ENCODE measurements at regions not wholly inside any gene's neighbourhood (a gene's known extent, or its start where the extent isn't known, plus 50 kb on each side); places are given as distances from the start of the nearest gene placed in this dataset.
A peak's percentile ranks its signal among the peaks of the same experiment; 100 is the strongest.

- H3K36me3 ChIP-seq (ENCODE audit: control insufficient read depth in 1 of 2, insufficient read depth in 2 of 2, low read depth in 1 of 2, low read length in 2 of 2): no peaks in the 10 kb centered on the region
- H3K14ac ChIP-seq (ENCODE audit: low read length in 2 of 2): no peak overlapping the region
- H2BK5ac ChIP-seq (ENCODE audit: low read depth, low read length, poor library complexity, severe bottlenecking): no peak overlapping the region
- no peak overlapping the region for H2BK15ac ChIP-seq (ENCODE audit: low read depth, poor library complexity, severe bottlenecking)
- no peak overlapping the region for H3K4me3 ChIP-seq (ENCODE audit: insufficient read depth in 1 of 2, low read depth in 1 of 2, low read length in 2 of 2)
- H3K18ac ChIP-seq (ENCODE audit: low read depth in 1 of 2, low read length in 2 of 2): no peak overlapping the region
- H3K27me3 ChIP-seq (ENCODE audit: control insufficient read depth in 1 of 2, insufficient read depth in 1 of 2, low read length in 2 of 2): peaks cover 0 to 7% of the 10 kb centered on the region in 2 experiments
- no peak overlapping the region for H2BK120ac ChIP-seq (ENCODE audit: low read depth, low read length)
- no peak overlapping the region for H3K4ac ChIP-seq (ENCODE audit: low read depth in 1 of 2, low read length in 2 of 2)
- no peaks in the 10 kb centered on the region for H3K79me1 ChIP-seq (replicated peaks; ENCODE audit: low read length, poor library complexity, severe bottlenecking)
- WGBS: 62% methylated on average over 6 of the region's 12 CpGs
- no peak overlapping the region for H3K23ac ChIP-seq (ENCODE audit: low read length in 2 of 2)
- no peak overlapping the region for H3K9ac ChIP-seq (ENCODE audit: low read length)
- H3K4me1 ChIP-seq (ENCODE audit: control insufficient read depth, insufficient read depth, low read depth, low read length): peaks cover 15% of the 10 kb centered on the region
- no peak for DNase-seq
- H2BK12ac ChIP-seq (ENCODE audit: low read length in 2 of 2): no peak overlapping the region
- no peak overlapping the region for H4K91ac ChIP-seq (ENCODE audit: low read length)
- H2AFZ ChIP-seq (ENCODE audit: low read depth, low read length): no peak overlapping the region
- no peak overlapping the region for H3K4me2 ChIP-seq (ENCODE audit: low read length, poor library complexity, severe bottlenecking)
- H4K8ac ChIP-seq (ENCODE audit: low read length): no peak overlapping the region
- no peak overlapping the region for H3K27ac ChIP-seq (ENCODE audit: low read length, poor library complexity, severe bottlenecking)
- no peaks in the 10 kb centered on the region for H3K9me3 ChIP-seq (ENCODE audit: control insufficient read depth, low read length)
- H2AK5ac ChIP-seq (ENCODE audit: low read length, severe bottlenecking): no peak overlapping the region
Observed at GRCh38 chr1:10900251-10900651, 103.8 kb upstream of the CASZ1 start.

- no peak overlapping the region for H4K91ac ChIP-seq (ENCODE audit: low read length)
- 55% methylated on average over 5 of the region's 6 CpGs for WGBS
Observed at GRCh38 chr1:10900691-10901090, 104.2 kb upstream of the CASZ1 start.

GRCh38 chr1:10901091-10901890 is 104.8 kb upstream of the CASZ1 start:
- Histone ChIP-seq H2BK120ac (ENCODE audit: low read depth, low read length) (peak overlapping the region; percentile 36), H2AK5ac (ENCODE audit: low read length, severe bottlenecking) (no peak overlapping the region), H3K14ac (ENCODE audit: low read length in 2 of 2) (peak overlapping the region in 1 of 2 experiments; percentile 18), H2BK12ac (ENCODE audit: low read length in 2 of 2) (peak overlapping the region in 1 of 2 experiments; percentile 73), H3K4ac (ENCODE audit: low read depth in 1 of 2, low read length in 2 of 2) (no peak overlapping the region), H3K18ac (ENCODE audit: low read depth in 1 of 2, low read length in 2 of 2) (peak overlapping the region in 1 of 2 experiments; percentile 88), H3K9ac (ENCODE audit: low read length) (no peak overlapping the region), H4K8ac (ENCODE audit: low read length) (no peak overlapping the region), H2BK5ac (ENCODE audit: low read depth, low read length, poor library complexity, severe bottlenecking) (no peak overlapping the region), H3K9me3 (ENCODE audit: control insufficient read depth, low read length) (no peaks in the 10 kb centered on the region), H4K91ac (ENCODE audit: low read length) (no peak overlapping the region), H3K4me1 (ENCODE audit: control insufficient read depth, insufficient read depth, low read depth, low read length) (peaks cover 15% of the 10 kb centered on the region), H3K23ac (ENCODE audit: low read length in 2 of 2) (no peak overlapping the region), H3K36me3 (ENCODE audit: control insufficient read depth in 1 of 2, insufficient read depth in 2 of 2, low read depth in 1 of 2, low read length in 2 of 2) (no peaks in the 10 kb centered on the region), H2BK15ac (ENCODE audit: low read depth, poor library complexity, severe bottlenecking) (no peak overlapping the region), H3K27ac (ENCODE audit: low read length, poor library complexity, severe bottlenecking) (no peak overlapping the region), H3K4me3 (ENCODE audit: insufficient read depth in 1 of 2, low read depth in 1 of 2, low read length in 2 of 2) (no peak overlapping the region), H2AFZ (ENCODE audit: low read depth, low read length) (no peak overlapping the region), H3K4me2 (ENCODE audit: low read length, poor library complexity, severe bottlenecking) (no peak overlapping the region), H3K79me1 (replicated peaks; ENCODE audit: low read length, poor library complexity, severe bottlenecking) (no peaks in the 10 kb centered on the region), H3K27me3 (ENCODE audit: control insufficient read depth in 1 of 2, insufficient read depth in 1 of 2, low read length in 2 of 2) (peaks cover 10 to 13% of the 10 kb centered on the region in 2 experiments)
- no peak for DNase-seq
- 51% methylated on average over 29 of the region's 29 CpGs for WGBS

More at GRCh38 chr1:10900691-10901090, 104.2 kb upstream of the CASZ1 start:
- H3K4me1 ChIP-seq (ENCODE audit: control insufficient read depth, insufficient read depth, low read depth, low read length): peaks cover 15% of the 10 kb centered on the region
- H2BK120ac ChIP-seq (ENCODE audit: low read depth, low read length): no peak overlapping the region
- no peaks in the 10 kb centered on the region for H3K79me1 ChIP-seq (replicated peaks; ENCODE audit: low read length, poor library complexity, severe bottlenecking)
- H4K8ac ChIP-seq (ENCODE audit: low read length): no peak overlapping the region
- H2BK12ac ChIP-seq (ENCODE audit: low read length in 2 of 2): no peak overlapping the region
- no peak for DNase-seq
- no peak overlapping the region for H2BK15ac ChIP-seq (ENCODE audit: low read depth, poor library complexity, severe bottlenecking)
- H3K4me2 ChIP-seq (ENCODE audit: low read length, poor library complexity, severe bottlenecking): no peak overlapping the region
- no peaks in the 10 kb centered on the region for H3K9me3 ChIP-seq (ENCODE audit: control insufficient read depth, low read length)
- no peak overlapping the region for H3K18ac ChIP-seq (ENCODE audit: low read depth in 1 of 2, low read length in 2 of 2)
- peaks cover 4 to 7% of the 10 kb centered on the region in 2 experiments for H3K27me3 ChIP-seq (ENCODE audit: control insufficient read depth in 1 of 2, insufficient read depth in 1 of 2, low read length in 2 of 2)
- no peak overlapping the region for H3K9ac ChIP-seq (ENCODE audit: low read length)
- H3K4ac ChIP-seq (ENCODE audit: low read depth in 1 of 2, low read length in 2 of 2): no peak overlapping the region
- H3K36me3 ChIP-seq (ENCODE audit: control insufficient read depth in 1 of 2, insufficient read depth in 2 of 2, low read depth in 1 of 2, low read length in 2 of 2): no peaks in the 10 kb centered on the region
- no peak overlapping the region for H3K23ac ChIP-seq (ENCODE audit: low read length in 2 of 2)
- H3K4me3 ChIP-seq (ENCODE audit: insufficient read depth in 1 of 2, low read depth in 1 of 2, low read length in 2 of 2): no peak overlapping the region
- no peak overlapping the region for H2AK5ac ChIP-seq (ENCODE audit: low read length, severe bottlenecking)
- no peak overlapping the region for H3K27ac ChIP-seq (ENCODE audit: low read length, poor library complexity, severe bottlenecking)
- no peak overlapping the region for H3K14ac ChIP-seq (ENCODE audit: low read length in 2 of 2)
- no peak overlapping the region for H2BK5ac ChIP-seq (ENCODE audit: low read depth, low read length, poor library complexity, severe bottlenecking)
- H2AFZ ChIP-seq (ENCODE audit: low read depth, low read length): no peak overlapping the region

GRCh38 chr1:10901891-10902805 is 105.7 kb upstream of the CASZ1 start:
- H3K36me3 ChIP-seq (ENCODE audit: control insufficient read depth in 1 of 2, insufficient read depth in 2 of 2, low read depth in 1 of 2, low read length in 2 of 2): no peaks in the 10 kb centered on the region
- H2BK15ac ChIP-seq (ENCODE audit: low read depth, poor library complexity, severe bottlenecking): no peak overlapping the region
- no peak overlapping the region for H4K8ac ChIP-seq (ENCODE audit: low read length)
- no peak overlapping the region for H2AFZ ChIP-seq (ENCODE audit: low read depth, low read length)
- no peak overlapping the region for H2BK12ac ChIP-seq (ENCODE audit: low read length in 2 of 2)
- no peak overlapping the region for H4K91ac ChIP-seq (ENCODE audit: low read length)
- H3K9ac ChIP-seq (ENCODE audit: low read length): no peak overlapping the region
- peaks cover 14% of the 10 kb centered on the region for H3K4me1 ChIP-seq (ENCODE audit: control insufficient read depth, insufficient read depth, low read depth, low read length)
- no peak overlapping the region for H3K4ac ChIP-seq (ENCODE audit: low read depth in 1 of 2, low read length in 2 of 2)
- H3K23ac ChIP-seq (ENCODE audit: low read length in 2 of 2): no peak overlapping the region
- no peak overlapping the region for H3K14ac ChIP-seq (ENCODE audit: low read length in 2 of 2)
- no peak overlapping the region for H2BK5ac ChIP-seq (ENCODE audit: low read depth, low read length, poor library complexity, severe bottlenecking)
- WGBS: 54% methylated on average over 17 of the region's 18 CpGs
- H3K27me3 ChIP-seq (ENCODE audit: control insufficient read depth in 1 of 2, insufficient read depth in 1 of 2, low read length in 2 of 2): peaks cover 18 to 21% of the 10 kb centered on the region in 2 experiments
- DNase-seq: no peak
- no peak overlapping the region for H3K27ac ChIP-seq (ENCODE audit: low read length, poor library complexity, severe bottlenecking)
- H3K79me1 ChIP-seq (replicated peaks; ENCODE audit: low read length, poor library complexity, severe bottlenecking): no peaks in the 10 kb centered on the region
- no peaks in the 10 kb centered on the region for H3K9me3 ChIP-seq (ENCODE audit: control insufficient read depth, low read length)
- H3K18ac ChIP-seq (ENCODE audit: low read depth in 1 of 2, low read length in 2 of 2): no peak overlapping the region
- H3K4me3 ChIP-seq (ENCODE audit: insufficient read depth in 1 of 2, low read depth in 1 of 2, low read length in 2 of 2): no peak overlapping the region
- no peak overlapping the region for H2BK120ac ChIP-seq (ENCODE audit: low read depth, low read length)
- no peak overlapping the region for H3K4me2 ChIP-seq (ENCODE audit: low read length, poor library complexity, severe bottlenecking)
- H2AK5ac ChIP-seq (ENCODE audit: low read length, severe bottlenecking): no peak overlapping the region
